ENCODE measurements at regions not wholly inside any gene's neighbourhood (a gene's known extent, or its start where the extent isn't known, plus 50 kb on each side); places are given as distances from the start of the nearest gene placed in this dataset.

GRCh38 chr18:25704071-25704470 lies 352.1 kb upstream of the ZNF521 start:
- ATAC-seq (no peak), DNase-seq (no peak)
- no peak for TF ChIP-seq CTCF (IDR thresholded peaks at IDR 0.05)
- Histone ChIP-seq H3K4me1 (no peaks in the 10 kb centered on the region), H3K36me3 (no peaks in the 10 kb centered on the region), H3K9me3 (no peaks in the 10 kb centered on the region), H3K27ac (no peak overlapping the region), H3K27me3 (no peaks in the 10 kb centered on the region), H3K4me3 (no peak overlapping the region)
- intact Hi-C loops (cut with DNase I), result no loop called here

GRCh38 chr18:25701821-25702220 lies 349.9 kb upstream of the ZNF521 start:
- Histone ChIP-seq H3K27ac (no peak overlapping the region), H3K27me3 (no peaks in the 10 kb centered on the region), H3K9me3 (no peaks in the 10 kb centered on the region), H3K4me1 (no peaks in the 10 kb centered on the region), H3K4me3 (no peak overlapping the region), H3K36me3 (no peaks in the 10 kb centered on the region)
- no peak for TF ChIP-seq CTCF (IDR thresholded peaks at IDR 0.05)
- intact Hi-C loops (cut with DNase I), result no loop called here
- DNase-seq (no peak), ATAC-seq (no peak)

- no peak overlapping the region for H3K4me3 ChIP-seq
- H3K36me3 ChIP-seq, result no peaks in the 10 kb centered on the region
- TF ChIP-seq CTCF (IDR thresholded peaks at IDR 0.05), result no peak
- no peak for ATAC-seq
- no peaks in the 10 kb centered on the region for H3K9me3 ChIP-seq
- intact Hi-C loops (cut with DNase I), result no loop called here
- H3K27me3 ChIP-seq, result no peaks in the 10 kb centered on the region
- H3K27ac ChIP-seq, result no peak overlapping the region
- DNase-seq, result no peak
- H3K4me1 ChIP-seq, result no peaks in the 10 kb centered on the region
These were observed 335.1 kb upstream of the ZNF521 start for GRCh38 chr18:25686960-25687500.

GRCh38 chr18:25685088-25685487 lies 333.1 kb upstream of the ZNF521 start:
- TF ChIP-seq CTCF (IDR thresholded peaks at IDR 0.05), result no peak

GRCh38 chr18:25679491-25679890 lies 327.5 kb upstream of the ZNF521 start:
- intact Hi-C loops (cut with DNase I), result no loop called here
- TF ChIP-seq CTCF (IDR thresholded peaks at IDR 0.05), result no peak
- Histone ChIP-seq H3K9me3 (no peaks in the 10 kb centered on the region), H3K27me3 (no peaks in the 10 kb centered on the region), H3K27ac (no peak overlapping the region), H3K4me3 (no peak overlapping the region), H3K4me1 (no peaks in the 10 kb centered on the region), H3K36me3 (no peaks in the 10 kb centered on the region)
- no peak for DNase-seq
- ATAC-seq, result no peak

More at GRCh38 chr18:25685088-25685487, 333.1 kb upstream of the ZNF521 start:
- Histone ChIP-seq H3K36me3 (no peaks in the 10 kb centered on the region), H3K27ac (no peak overlapping the region), H3K9me3 (no peaks in the 10 kb centered on the region), H3K4me1 (no peaks in the 10 kb centered on the region), H3K4me3 (no peak overlapping the region), H3K27me3 (no peaks in the 10 kb centered on the region)
- ATAC-seq (no peak), DNase-seq (no peak)
- intact Hi-C loops (cut with DNase I), result no loop called here

- intact Hi-C loops (cut with DNase I), result no loop called here
- H3K27ac ChIP-seq, result no peak overlapping the region
- no peak for TF ChIP-seq CTCF (IDR thresholded peaks at IDR 0.05)
- ATAC-seq, result no peak
- no peaks in the 10 kb centered on the region for H3K36me3 ChIP-seq
- H3K4me3 ChIP-seq, result no peak overlapping the region
- no peaks in the 10 kb centered on the region for H3K4me1 ChIP-seq
- DNase-seq, result no peak
- no peaks in the 10 kb centered on the region for H3K9me3 ChIP-seq
- no peaks in the 10 kb centered on the region for H3K27me3 ChIP-seq
These were observed 326.3 kb upstream of the ZNF521 start for GRCh38 chr18:25678221-25678620.

Data from upper lobe of right lung (tissue), 1 donor.